LNCAP (cell line): ENCODE measurements at regions not wholly inside any gene's neighbourhood (a gene's known extent, or its start where the extent isn't known, plus 50 kb on each side); places are given as distances from the start of the nearest gene placed in this dataset.

ENCODE experiments used
- TF ChIP-seq, protein P1 (sequence below): fragments of 450-650 bp; IDR thresholded peaks from 2 replicates; pipeline ENCODE4 v1.5.1; 2017; ENCODE audit warnings: mild to moderate bottlenecking

DNA sequence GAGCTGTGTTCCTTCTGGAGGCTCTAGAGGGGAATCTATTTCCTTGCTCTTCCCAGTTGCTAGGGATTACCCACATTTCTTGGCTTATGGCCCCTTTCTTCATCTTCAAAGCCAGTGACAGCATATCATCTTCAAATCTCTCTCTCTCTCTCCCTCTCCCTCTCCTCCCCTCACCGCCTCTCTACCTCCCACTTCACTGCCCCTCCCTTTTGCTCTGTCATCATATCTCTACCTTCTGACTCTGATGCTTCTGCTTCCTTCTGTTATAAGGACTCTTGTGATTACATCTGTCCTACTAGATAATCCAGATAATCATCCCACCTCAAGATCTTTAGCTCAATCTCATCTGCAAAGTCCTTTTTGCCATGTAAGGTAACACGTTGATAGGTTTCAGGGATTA, 93.1 kb upstream of the TEX13D start:
- TF ChIP-seq, protein P1, sequence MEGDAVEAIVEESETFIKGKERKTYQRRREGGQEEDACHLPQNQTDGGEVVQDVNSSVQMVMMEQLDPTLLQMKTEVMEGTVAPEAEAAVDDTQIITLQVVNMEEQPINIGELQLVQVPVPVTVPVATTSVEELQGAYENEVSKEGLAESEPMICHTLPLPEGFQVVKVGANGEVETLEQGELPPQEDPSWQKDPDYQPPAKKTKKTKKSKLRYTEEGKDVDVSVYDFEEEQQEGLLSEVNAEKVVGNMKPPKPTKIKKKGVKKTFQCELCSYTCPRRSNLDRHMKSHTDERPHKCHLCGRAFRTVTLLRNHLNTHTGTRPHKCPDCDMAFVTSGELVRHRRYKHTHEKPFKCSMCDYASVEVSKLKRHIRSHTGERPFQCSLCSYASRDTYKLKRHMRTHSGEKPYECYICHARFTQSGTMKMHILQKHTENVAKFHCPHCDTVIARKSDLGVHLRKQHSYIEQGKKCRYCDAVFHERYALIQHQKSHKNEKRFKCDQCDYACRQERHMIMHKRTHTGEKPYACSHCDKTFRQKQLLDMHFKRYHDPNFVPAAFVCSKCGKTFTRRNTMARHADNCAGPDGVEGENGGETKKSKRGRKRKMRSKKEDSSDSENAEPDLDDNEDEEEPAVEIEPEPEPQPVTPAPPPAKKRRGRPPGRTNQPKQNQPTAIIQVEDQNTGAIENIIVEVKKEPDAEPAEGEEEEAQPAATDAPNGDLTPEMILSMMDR, result no peak

DNA sequence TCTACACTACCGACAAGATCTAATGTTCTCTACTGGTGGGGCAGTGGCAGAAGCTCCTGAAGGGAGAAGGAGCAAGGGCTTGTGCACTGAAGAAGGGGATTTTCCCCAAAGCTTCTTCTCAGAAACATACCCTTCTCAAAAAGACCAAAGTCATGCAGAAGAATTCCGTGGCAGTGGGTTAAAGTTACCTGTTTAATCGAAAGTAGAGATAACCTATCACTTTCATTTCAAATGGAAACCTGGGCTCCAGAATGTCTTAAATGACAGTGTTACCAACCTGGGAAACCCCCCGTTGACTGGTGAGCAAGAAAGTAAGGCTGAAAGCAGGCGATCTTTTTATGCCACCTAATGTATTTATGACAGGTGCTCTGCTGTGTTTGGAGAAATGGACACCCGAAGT, 92.5 kb upstream of the TEX13D start:
- TF ChIP-seq, protein P1, result no peak

DNA sequence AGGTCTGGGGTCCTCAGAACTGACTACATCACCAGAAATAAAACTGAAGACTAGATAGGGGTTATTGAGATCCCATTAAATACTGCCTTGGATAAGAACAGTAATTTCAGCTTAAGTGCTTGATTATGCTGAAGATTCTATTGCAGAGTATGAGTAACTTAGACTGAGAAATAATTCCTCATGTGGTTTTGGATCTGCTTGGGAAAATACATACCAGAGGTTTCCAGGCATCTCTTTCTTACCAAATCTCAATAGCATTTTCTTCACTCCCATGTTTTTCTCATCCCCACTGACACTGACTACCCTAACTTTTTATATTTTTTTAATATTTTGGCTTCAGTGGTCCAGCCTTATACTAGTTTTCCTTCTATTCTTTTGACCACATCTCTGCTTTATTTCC, 92.0 kb upstream of the TEX13D start:
- TF ChIP-seq, protein P1, result no peak

DNA sequence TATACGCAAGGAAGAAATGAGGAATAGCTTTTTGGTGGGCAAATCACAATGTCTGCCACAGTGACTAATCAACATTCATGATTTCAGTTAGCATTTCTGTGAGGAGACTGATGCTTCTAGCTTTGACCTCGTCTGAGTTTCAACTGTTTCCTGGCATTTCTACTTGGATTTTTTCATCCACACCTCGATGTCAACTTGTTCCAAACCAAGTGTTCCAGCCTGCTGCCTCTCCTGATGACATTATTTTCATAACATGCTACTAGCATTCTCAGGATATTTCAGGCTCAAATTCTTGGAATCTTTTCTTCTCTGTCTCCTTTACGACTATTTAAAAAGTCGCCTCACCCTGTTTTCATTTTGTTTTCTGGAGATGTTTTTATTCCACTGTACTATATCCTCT, 90.3 kb upstream of the TEX13D start:
- TF ChIP-seq, protein P1, result no peak

DNA sequence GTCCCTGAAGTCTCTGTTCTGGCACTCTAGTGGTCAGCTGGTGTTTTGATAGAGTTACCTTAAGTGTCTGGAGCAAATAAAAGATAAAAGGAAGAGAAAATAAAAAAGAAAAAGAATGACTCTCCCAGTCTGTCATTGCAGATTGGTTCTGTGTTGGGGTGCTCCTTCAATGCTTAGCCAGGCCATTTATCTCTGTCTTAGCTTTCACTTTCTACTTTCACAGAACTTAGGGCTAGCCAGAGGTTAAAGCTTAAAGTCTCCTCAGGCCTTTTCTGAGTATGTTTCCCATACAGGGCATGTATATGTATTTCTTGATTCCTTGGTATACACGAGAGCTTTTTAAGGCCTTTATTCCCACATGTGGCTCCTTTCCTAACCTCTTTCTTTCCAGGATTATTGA, 83.1 kb upstream of the TEX13D start:
- TF ChIP-seq, protein P1, result no peak

DNA sequence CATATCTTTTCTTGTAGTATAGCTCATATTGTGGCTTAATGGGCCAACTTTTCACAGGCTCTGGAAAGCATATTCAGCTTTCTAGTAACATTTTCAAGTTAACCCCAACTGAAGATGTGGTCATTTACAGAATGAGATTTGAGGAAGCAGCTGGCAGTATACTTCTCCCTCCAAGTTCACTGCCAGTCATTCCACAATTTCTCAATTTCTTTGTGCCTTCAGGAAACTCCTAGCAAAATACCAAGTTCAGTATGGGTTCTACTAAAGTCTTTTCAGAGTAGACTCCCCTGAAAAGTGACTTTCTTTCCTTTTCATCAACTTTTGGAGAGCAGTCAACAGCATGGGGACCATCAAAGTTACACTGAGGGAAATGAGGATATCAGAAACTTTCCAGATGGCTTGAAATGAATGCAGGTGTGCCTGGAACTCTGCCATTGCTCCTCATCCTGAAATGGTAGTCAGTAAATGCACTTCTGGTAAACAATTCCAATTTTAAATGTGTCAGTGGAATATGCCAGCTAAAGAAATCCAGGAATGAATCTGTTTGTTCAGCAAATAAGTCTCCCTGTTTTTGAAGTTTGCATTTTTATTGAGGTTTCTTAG, 81.5 kb upstream of the TEX13D start:
- TF ChIP-seq, protein P1, result no peak

DNA sequence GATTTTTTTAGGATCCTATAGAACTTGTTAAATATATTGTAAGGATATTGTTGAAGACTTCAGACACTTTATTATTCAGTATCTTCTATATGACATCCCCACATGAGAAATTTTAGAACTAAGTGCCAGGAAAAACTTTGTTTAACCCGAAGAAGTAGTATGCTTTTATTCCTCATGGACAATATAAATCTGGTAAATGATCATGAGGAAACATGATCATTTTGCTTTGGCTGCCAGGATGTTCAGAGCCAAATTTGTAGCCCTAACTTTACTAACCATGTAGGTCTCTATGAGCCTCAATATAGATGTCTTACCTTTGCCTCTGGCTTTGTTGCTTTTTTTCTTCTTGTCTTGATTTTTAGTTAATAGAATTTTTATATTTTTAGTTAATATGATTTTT, 77.8 kb upstream of the TEX13D start:
- TF ChIP-seq, protein P1, result no peak

DNA sequence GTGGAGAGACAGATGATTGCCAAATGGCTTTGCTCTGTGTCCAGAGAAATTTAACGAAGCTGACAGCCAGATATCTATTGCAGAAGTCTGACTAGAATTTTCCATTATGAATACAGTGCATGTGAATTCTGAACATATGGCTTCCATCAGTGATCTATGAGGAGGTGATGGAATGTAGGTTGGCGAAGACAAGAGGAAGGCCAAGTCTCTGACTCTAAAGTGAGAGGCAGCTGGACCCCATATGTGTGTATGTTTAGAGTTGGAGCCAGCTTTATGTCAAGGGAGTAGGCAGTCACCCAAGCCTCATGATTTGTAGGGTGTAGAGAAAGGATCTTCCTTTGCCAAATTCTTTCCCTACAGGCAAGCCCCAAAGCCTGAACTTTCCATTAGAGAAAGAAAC, 76.2 kb upstream of the TEX13D start:
- TF ChIP-seq, protein P1, result no peak
